PC-3 (cell line): ENCODE measurements at regions not wholly inside any gene's neighbourhood (a gene's known extent, or its start where the extent isn't known, plus 50 kb on each side); places are given as distances from the start of the nearest gene placed in this dataset.

Experiments used
- CTCF ChIP-seq: fragments of 300-600 bp; sonication (generic); conservative IDR thresholded peaks from 2 replicates; pipeline ENCODE4 v1.5.1; 2017; ENCODE audit warnings: antibody characterized with exemption, low read depth, mild to moderate bottlenecking, low read length
- EZH2 ChIP-seq: fragments of 300-600 bp; sonication (generic); IDR thresholded peaks from one replicate; pipeline ENCODE4 v1.6.1; 2017; ENCODE audit warnings: antibody characterized with exemption, mild to moderate bottlenecking, low read length; ENCODE audit not compliant: unreplicated experiment
- EZH2phosphoT487 ChIP-seq: fragments of 300-600 bp; sonication (generic); IDR thresholded peaks from 2 replicates; pipeline ENCODE4 v1.6.1; 2018; ENCODE audit warnings: mild to moderate bottlenecking, antibody characterized with exemption, low read length, borderline replicate concordance

GRCh38 chr20:47960277-47960676 is 175.0 kb upstream of the SULF2 start:
- no peak for TF ChIP-seq CTCF
- no peak for TF ChIP-seq EZH2
- no peak for TF ChIP-seq EZH2phosphoT487
